Neural progenitor cell (in vitro differentiated cells): ENCODE measurements at regions not wholly inside any gene's neighbourhood (a gene's known extent, or its start where the extent isn't known, plus 50 kb on each side); places are given as distances from the start of the nearest gene placed in this dataset.

ENCODE experiments used
- DNase-seq: peaks from one replicate; pipeline ENCODE4 v3.0.0-alpha.2; 2016; ENCODE audit warnings: low spot score
- H2AFZ ChIP-seq: fragments of 200-600 bp; sonication (generic); replicated peaks from 2 replicates; pipeline ENCODE4 v1.6.1; 2016; ENCODE audit warnings: antibody characterized with exemption
- H3F3A ChIP-seq: fragments of 200-600 bp; sonication (generic); 2 replicates; pipeline ENCODE4 v1.6.1; 2016; ENCODE audit warnings: antibody characterized with exemption, low read depth
- H3K27ac ChIP-seq: fragments of 200-600 bp; sonication (generic); 2 replicates; pipeline ENCODE4 v1.5.1; 2016; ENCODE audit warnings: mild to moderate bottlenecking
- H3K27me3 ChIP-seq: fragments of 200-600 bp; sonication (generic); 2 replicates; pipeline ENCODE4 v1.6.1; 2016; ENCODE audit warnings: mild to moderate bottlenecking, moderate library complexity
- H3K36me3 ChIP-seq: fragments of 200-600 bp; sonication (generic); 2 replicates; pipeline ENCODE4 v1.5.1; 2016
- H3K4me1 ChIP-seq: fragments of 200-600 bp; sonication (generic); 2 replicates; pipeline ENCODE4 v1.6.1; 2016; ENCODE audit warnings: mixed run types
- H3K4me2 ChIP-seq: fragments of 200-600 bp; sonication (generic); 2 replicates; pipeline ENCODE4 v1.6.1; 2016
- H3K4me3 ChIP-seq: fragments of 200-600 bp; sonication (generic); 2 replicates; pipeline ENCODE4 v1.5.1; 2016
- H3K79me2 ChIP-seq: fragments of 200-600 bp; sonication (generic); 2 replicates; pipeline ENCODE4 v1.6.1; 2016; ENCODE audit warnings: low read depth
- H3K9ac ChIP-seq: fragments of 200-600 bp; sonication (generic); 2 replicates; pipeline ENCODE4 v1.6.1; 2016
- H3K9me3 ChIP-seq: fragments of 200-600 bp; sonication (generic); 2 replicates; pipeline ENCODE4 v1.5.1; 2016; ENCODE audit warnings: low read depth
- H4K20me1 ChIP-seq: fragments of 200-600 bp; sonication (generic); 2 replicates; pipeline ENCODE4 v1.6.1; 2016; ENCODE audit warnings: low read depth
- H3K27ac Mint-ChIP-seq: 3 replicates; pipeline ENCODE4 v1.8.0; 2021; ENCODE audit warnings: mixed read lengths
- H3K27me3 Mint-ChIP-seq: 2 replicates; pipeline ENCODE4 v1.8.0; 2022; ENCODE audit warnings: low read depth, mild to moderate bottlenecking, inconsistent platforms, moderate library complexity, mixed read lengths; ENCODE audit not compliant: insufficient read depth
- H3K36me3 Mint-ChIP-seq: 3 replicates; pipeline ENCODE4 v1.8.0; 2021; ENCODE audit warnings: mixed read lengths
- H3K4me1 Mint-ChIP-seq: 3 replicates; pipeline ENCODE4 v1.8.0; 2021; ENCODE audit warnings: mixed read lengths
- H3K4me3 Mint-ChIP-seq: 3 replicates; pipeline ENCODE4 v1.8.0; 2021; ENCODE audit warnings: mild to moderate bottlenecking, moderate library complexity, mixed read lengths
- H3K9me3 Mint-ChIP-seq: 3 replicates; pipeline ENCODE4 v1.8.0; 2020; ENCODE audit warnings: mixed read lengths
- EZH2 ChIP-seq: fragments of 200-600 bp; sonication (generic); IDR thresholded peaks from 2 replicates; pipeline ENCODE4 v1.6.1; 2017; ENCODE audit warnings: antibody characterized with exemption, mild to moderate bottlenecking, moderate library complexity
- EZH2phosphoT487 ChIP-seq: fragments of 200-600 bp; sonication (generic); IDR thresholded peaks from 2 replicates; pipeline ENCODE4 v1.6.1; 2017; ENCODE audit warnings: antibody characterized with exemption
- TF ChIP-seq, protein P1 (sequence below): fragments of 200-600 bp; sonication (generic); IDR thresholded peaks from 2 replicates; pipeline ENCODE4 v1.5.1; 2017; ENCODE audit warnings: antibody characterized with exemption, mild to moderate bottlenecking

DNA sequence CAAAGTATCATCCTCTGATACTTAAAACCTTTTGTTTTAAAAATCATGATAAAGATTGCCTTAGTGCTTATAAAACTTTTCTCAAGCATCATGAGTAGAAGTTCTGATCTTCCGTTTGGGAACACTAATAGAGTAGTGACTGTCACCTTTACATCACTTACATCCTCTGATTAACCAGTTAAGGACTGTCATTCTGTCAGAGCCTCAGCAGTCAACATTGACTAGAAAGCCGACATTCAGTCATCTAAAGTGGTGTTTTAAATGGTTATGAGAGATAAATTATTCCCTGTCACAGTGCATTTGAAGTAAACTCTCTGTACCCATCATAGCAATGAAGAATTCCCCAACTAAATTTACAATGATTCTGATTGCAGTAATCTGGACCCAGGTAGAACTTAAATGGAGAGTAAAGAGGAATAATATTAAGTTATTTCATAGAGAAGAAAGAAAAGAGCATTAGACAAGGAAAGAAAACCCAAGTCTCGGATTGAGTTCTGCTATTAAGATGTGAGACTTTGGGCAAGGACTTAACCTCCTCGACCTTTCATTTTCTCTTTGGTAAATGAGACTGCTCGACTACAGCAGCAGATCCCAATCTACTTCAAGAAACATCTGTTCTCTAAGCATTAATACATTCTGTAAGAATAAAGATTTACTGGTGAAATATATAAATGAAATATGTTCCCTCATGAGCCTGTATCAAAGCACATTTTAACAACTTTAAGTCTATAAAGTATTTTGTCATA, 563.9 kb upstream of the LMO3 start:
- Histone ChIP-seq H4K20me1 (no peaks in the 10 kb centered on the region), H3K27me3 (no peaks in the 10 kb centered on the region), H3K79me2 (no peaks in the 10 kb centered on the region), H3K4me2 (no peak overlapping the region), H3F3A (no peaks in the 10 kb centered on the region), H3K9me3 (no peaks in the 10 kb centered on the region), H3K27ac (no peak overlapping the region), H2AFZ (no peak overlapping the region), H3K36me3 (no peaks in the 10 kb centered on the region), H3K4me1 (peaks cover 28% of the 10 kb centered on the region), H3K9ac (no peak overlapping the region), H3K4me3 (no peak overlapping the region)
- TF ChIP-seq EZH2phosphoT487 = no peak
- TF ChIP-seq EZH2 = no peak
- TF ChIP-seq, protein P1, sequence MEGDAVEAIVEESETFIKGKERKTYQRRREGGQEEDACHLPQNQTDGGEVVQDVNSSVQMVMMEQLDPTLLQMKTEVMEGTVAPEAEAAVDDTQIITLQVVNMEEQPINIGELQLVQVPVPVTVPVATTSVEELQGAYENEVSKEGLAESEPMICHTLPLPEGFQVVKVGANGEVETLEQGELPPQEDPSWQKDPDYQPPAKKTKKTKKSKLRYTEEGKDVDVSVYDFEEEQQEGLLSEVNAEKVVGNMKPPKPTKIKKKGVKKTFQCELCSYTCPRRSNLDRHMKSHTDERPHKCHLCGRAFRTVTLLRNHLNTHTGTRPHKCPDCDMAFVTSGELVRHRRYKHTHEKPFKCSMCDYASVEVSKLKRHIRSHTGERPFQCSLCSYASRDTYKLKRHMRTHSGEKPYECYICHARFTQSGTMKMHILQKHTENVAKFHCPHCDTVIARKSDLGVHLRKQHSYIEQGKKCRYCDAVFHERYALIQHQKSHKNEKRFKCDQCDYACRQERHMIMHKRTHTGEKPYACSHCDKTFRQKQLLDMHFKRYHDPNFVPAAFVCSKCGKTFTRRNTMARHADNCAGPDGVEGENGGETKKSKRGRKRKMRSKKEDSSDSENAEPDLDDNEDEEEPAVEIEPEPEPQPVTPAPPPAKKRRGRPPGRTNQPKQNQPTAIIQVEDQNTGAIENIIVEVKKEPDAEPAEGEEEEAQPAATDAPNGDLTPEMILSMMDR = no peak
- Mint-ChIP-seq H3K36me3 (no peaks in the 10 kb centered on the region), H3K27me3 (peaks cover 4% of the 10 kb centered on the region), H3K9me3 (no peaks in the 10 kb centered on the region), H3K4me1 (peaks cover 15% of the 10 kb centered on the region), H3K27ac (no peak overlapping the region), H3K4me3 (no peak overlapping the region)
- DNase-seq = peak; percentile 2

DNA sequence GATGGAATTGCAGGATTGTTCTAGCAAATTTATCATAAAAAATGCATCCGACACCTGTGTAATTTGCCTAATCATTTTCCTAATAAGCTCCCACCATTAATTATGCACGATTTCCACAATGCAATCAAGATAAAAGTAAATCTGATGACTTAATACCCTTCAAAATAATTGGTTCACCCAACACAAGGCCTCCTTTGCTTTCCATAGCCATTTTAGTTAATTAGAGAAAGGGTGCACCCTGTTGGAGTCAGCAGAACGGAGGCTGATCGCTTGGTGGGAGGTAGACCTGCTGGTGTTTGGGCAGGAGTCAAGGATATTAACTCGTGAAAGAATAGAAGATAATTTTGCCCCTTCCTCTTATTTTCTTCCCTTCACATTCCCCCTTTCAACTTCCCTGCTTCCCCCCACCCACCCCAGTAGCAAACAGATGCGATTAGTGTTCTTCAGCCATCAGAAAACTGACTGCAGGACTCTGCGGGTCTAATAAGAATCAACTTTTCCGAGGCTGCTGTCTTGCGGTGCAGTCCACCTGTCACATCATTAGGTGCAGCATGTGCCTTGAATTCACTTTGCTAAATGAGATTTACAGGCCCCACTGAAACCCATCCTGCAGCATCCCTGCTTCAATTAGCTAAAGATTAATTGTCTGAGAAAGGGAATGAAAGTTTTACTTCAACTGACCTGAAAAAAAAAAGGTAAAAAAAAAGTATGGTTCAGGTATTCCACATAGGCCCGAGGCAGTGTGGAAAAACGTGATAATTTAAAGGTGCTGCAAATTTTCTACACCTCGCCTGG, 553.7 kb upstream of the LMO3 start:
- Histone ChIP-seq H3K27ac (no peak overlapping the region), H4K20me1 (no peaks in the 10 kb centered on the region), H3K4me1 (peaks cover 7% of the 10 kb centered on the region), H3K4me3 (no peak overlapping the region), H3F3A (no peaks in the 10 kb centered on the region), H3K27me3 (no peaks in the 10 kb centered on the region), H3K9ac (no peak overlapping the region), H2AFZ (no peak overlapping the region), H3K9me3 (no peaks in the 10 kb centered on the region), H3K79me2 (no peaks in the 10 kb centered on the region), H3K36me3 (no peaks in the 10 kb centered on the region), H3K4me2 (no peak overlapping the region)
- Mint-ChIP-seq H3K36me3 (no peaks in the 10 kb centered on the region), H3K9me3 (no peaks in the 10 kb centered on the region), H3K4me3 (no peak overlapping the region), H3K27ac (no peak overlapping the region), H3K4me1 (no peaks in the 10 kb centered on the region), H3K27me3 (no peaks in the 10 kb centered on the region)
- TF ChIP-seq, protein P1 = no peak
- TF ChIP-seq EZH2 = no peak
- no peak for TF ChIP-seq EZH2phosphoT487
- DNase-seq = no peak

DNA sequence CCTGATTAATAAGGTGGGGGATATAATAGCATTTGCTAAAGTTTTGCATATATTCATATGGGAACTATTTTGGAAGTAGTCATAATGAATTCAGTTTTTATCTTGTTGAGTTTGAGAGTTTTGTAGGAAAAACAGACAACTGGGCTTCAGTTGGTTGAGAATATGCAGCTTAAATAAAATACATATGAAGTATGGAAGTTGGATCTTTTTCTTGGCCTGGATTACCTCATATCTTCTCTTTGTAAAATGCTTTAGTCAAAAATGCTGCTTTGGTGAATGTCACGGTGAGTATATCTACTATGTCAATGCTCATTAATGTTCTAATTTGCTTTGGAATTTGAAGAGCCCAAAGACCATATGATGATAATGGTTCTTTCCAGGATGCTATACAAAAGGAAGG, 552.2 kb upstream of the LMO3 start:
- H3K4me1 Mint-ChIP-seq = no peaks in the 10 kb centered on the region
- H3K9me3 Mint-ChIP-seq = peaks cover 9% of the 10 kb centered on the region
- H3K36me3 ChIP-seq = peaks cover 4% of the 10 kb centered on the region
- H3K9me3 ChIP-seq = no peaks in the 10 kb centered on the region
- H3K27me3 Mint-ChIP-seq = no peaks in the 10 kb centered on the region
- no peaks in the 10 kb centered on the region for H3K36me3 Mint-ChIP-seq
- H4K20me1 ChIP-seq = no peaks in the 10 kb centered on the region
- no peaks in the 10 kb centered on the region for H3F3A ChIP-seq
- H3K4me1 ChIP-seq = peaks cover 7% of the 10 kb centered on the region
- no peaks in the 10 kb centered on the region for H3K79me2 ChIP-seq
- DNase-seq = no peak
- H3K9ac ChIP-seq = no peak overlapping the region
- no peak overlapping the region for H3K4me2 ChIP-seq
- no peak overlapping the region for H3K4me3 ChIP-seq
- no peak overlapping the region for H3K27ac Mint-ChIP-seq
- H3K4me3 Mint-ChIP-seq = no peak overlapping the region
- no peak overlapping the region for H3K27ac ChIP-seq
- no peaks in the 10 kb centered on the region for H3K27me3 ChIP-seq
- no peak for TF ChIP-seq EZH2phosphoT487
- TF ChIP-seq, protein P1 = no peak
- TF ChIP-seq EZH2 = no peak
- no peak overlapping the region for H2AFZ ChIP-seq
